ENCODE measurements at regions not wholly inside any gene's neighbourhood (a gene's known extent, or its start where the extent isn't known, plus 50 kb on each side); places are given as distances from the start of the nearest gene placed in this dataset.

- no peaks in the 10 kb centered on the region for H3K27me3 ChIP-seq (replicated peaks; ENCODE audit: insufficient read depth)
- H3K4me1 ChIP-seq (ENCODE audit: control insufficient read depth in 1 of 2, low read depth in 2 of 2): peaks cover 7 to 11% of the 10 kb centered on the region in 2 donors
- H3K4me3 ChIP-seq: no peak overlapping the region
- no peak overlapping the region for H3K27ac ChIP-seq
- ATAC-seq (ENCODE audit: insufficient number of reproducible peaks, low FRiP score, low read depth) (no peak), DNase-seq (ENCODE audit: low spot score) (no peak)
- H3K9me3 ChIP-seq: peaks cover 2% of the 10 kb centered on the region
- H3K36me3 ChIP-seq: no peaks in the 10 kb centered on the region
- TF ChIP-seq CTCF (IDR thresholded peaks at IDR 0.05): no peak
Observed at GRCh38 chr3:64928683-64929082, 240.9 kb upstream of the ADAMTS9 start.

- no peak overlapping the region for H3K4me3 ChIP-seq
- TF ChIP-seq CTCF (IDR thresholded peaks at IDR 0.05): no peak
- H3K9me3 ChIP-seq: peaks cover under 1% of the 10 kb centered on the region
- no peaks in the 10 kb centered on the region for H3K36me3 ChIP-seq
- no peak for ATAC-seq (ENCODE audit: insufficient number of reproducible peaks, low FRiP score, low read depth)
- H3K4me1 ChIP-seq (ENCODE audit: control insufficient read depth in 1 of 2, low read depth in 2 of 2): peaks cover 9 to 21% of the 10 kb centered on the region in 2 donors
- no peaks in the 10 kb centered on the region for H3K27me3 ChIP-seq (replicated peaks; ENCODE audit: insufficient read depth)
- no peak overlapping the region for H3K27ac ChIP-seq
- DNase-seq (ENCODE audit: low spot score): no peak
Observed at GRCh38 chr3:64927689-64928088, 239.9 kb upstream of the ADAMTS9 start.

GRCh38 chr3:64925575-64925974 lies 237.8 kb upstream of the ADAMTS9 start:
- H3K36me3 ChIP-seq: no peaks in the 10 kb centered on the region
- no peaks in the 10 kb centered on the region for H3K9me3 ChIP-seq
- no peak for TF ChIP-seq CTCF (IDR thresholded peaks at IDR 0.05)
- no peak overlapping the region for H3K27ac ChIP-seq
- no peak for DNase-seq (ENCODE audit: low spot score)
- H3K27me3 ChIP-seq (replicated peaks; ENCODE audit: insufficient read depth): no peaks in the 10 kb centered on the region
- ATAC-seq (ENCODE audit: insufficient number of reproducible peaks, low FRiP score, low read depth): no peak
- no peak overlapping the region for H3K4me3 ChIP-seq
- H3K4me1 ChIP-seq (ENCODE audit: control insufficient read depth in 1 of 2, low read depth in 2 of 2): peaks cover 9 to 24% of the 10 kb centered on the region in 2 donors

GRCh38 chr3:64924961-64925360 lies 237.2 kb upstream of the ADAMTS9 start:
- Histone ChIP-seq H3K27me3 (replicated peaks; ENCODE audit: insufficient read depth) (no peaks in the 10 kb centered on the region), H3K27ac (no peak overlapping the region), H3K4me3 (no peak overlapping the region), H3K36me3 (no peaks in the 10 kb centered on the region), H3K9me3 (no peaks in the 10 kb centered on the region), H3K4me1 (ENCODE audit: control insufficient read depth in 1 of 2, low read depth in 2 of 2) (peaks cover 9 to 24% of the 10 kb centered on the region in 2 donors)
- DNase-seq (ENCODE audit: low spot score) (no peak), ATAC-seq (ENCODE audit: insufficient number of reproducible peaks, low FRiP score, low read depth) (no peak)
- TF ChIP-seq CTCF (IDR thresholded peaks at IDR 0.05): no peak

GRCh38 chr3:64922213-64922612 lies 234.4 kb upstream of the ADAMTS9 start:
- Histone ChIP-seq H3K27me3 (replicated peaks; ENCODE audit: insufficient read depth) (no peaks in the 10 kb centered on the region), H3K27ac (no peak overlapping the region), H3K9me3 (no peaks in the 10 kb centered on the region), H3K4me1 (ENCODE audit: control insufficient read depth in 1 of 2, low read depth in 2 of 2) (peaks cover 9 to 27% of the 10 kb centered on the region in 2 donors), H3K4me3 (no peak overlapping the region), H3K36me3 (no peaks in the 10 kb centered on the region)
- TF ChIP-seq CTCF (IDR thresholded peaks at IDR 0.05): no peak
- DNase-seq (ENCODE audit: low spot score): no peak
- ATAC-seq (ENCODE audit: insufficient number of reproducible peaks, low FRiP score, low read depth): no peak

All from thoracic aorta (tissue), 2 donors.